Ishikawa (cell line): ENCODE measurements at regions not wholly inside any gene's neighbourhood (a gene's known extent, or its start where the extent isn't known, plus 50 kb on each side); places are given as distances from the start of the nearest gene placed in this dataset.

ENCODE experiments used
- CEBPB ChIP-seq: IDR thresholded peaks from 2 replicates; pipeline ENCODE4 v1.6.1; 2012
- CREB1 ChIP-seq: IDR thresholded peaks from 2 replicates; pipeline ENCODE4 v1.6.1; 2012; ENCODE audit warnings: low read depth
- EGR1 ChIP-seq: IDR thresholded peaks from 2 replicates; pipeline ENCODE4 v1.6.1; 2012
- EP300 ChIP-seq: IDR thresholded peaks from 2 replicates; pipeline ENCODE4 v1.6.1; 2012; ENCODE audit warnings: borderline replicate concordance
- FOXM1 ChIP-seq: IDR thresholded peaks from 2 replicates; pipeline ENCODE4 v1.6.1; 2012; ENCODE audit warnings: low read depth, borderline replicate concordance
- MAX ChIP-seq: IDR thresholded peaks from 2 replicates; pipeline ENCODE4 v1.6.1; 2012
- NFIC ChIP-seq: IDR thresholded peaks from 2 replicates; pipeline ENCODE4 v1.6.1; 2012
- RAD21 ChIP-seq: IDR thresholded peaks from 2 replicates; pipeline ENCODE4 v1.6.1; 2012; ENCODE audit warnings: low read depth
- REST ChIP-seq: IDR thresholded peaks from 2 replicates; pipeline ENCODE4 v1.6.1; 2012; ENCODE audit warnings: low read depth, mild to moderate bottlenecking
- TAF1 ChIP-seq: IDR thresholded peaks from 2 replicates; pipeline ENCODE4 v1.6.1; 2012; ENCODE audit warnings: low read depth, mild to moderate bottlenecking
- TCF12 ChIP-seq: IDR thresholded peaks from 2 replicates; pipeline ENCODE4 v1.6.1; 2012; ENCODE audit warnings: low read depth
- TEAD4 ChIP-seq: IDR thresholded peaks from 2 replicates; pipeline ENCODE4 v1.6.1; 2012
- USF1 ChIP-seq: IDR thresholded peaks from 2 replicates; pipeline ENCODE4 v1.6.1; 2012
- YY1 ChIP-seq: IDR thresholded peaks from 2 replicates; pipeline ENCODE4 v1.6.1; 2012; ENCODE audit warnings: low read depth
- ZBTB7A ChIP-seq: IDR thresholded peaks from 2 replicates; pipeline ENCODE4 v1.6.1; 2012; ENCODE audit warnings: low read depth

- TF ChIP-seq ZBTB7A, result no peak
- TF ChIP-seq NFIC, result no peak
- TF ChIP-seq TCF12, result no peak
- TF ChIP-seq EP300, result no peak
- no peak for TF ChIP-seq CEBPB
- TF ChIP-seq RAD21, result no peak
- no peak for TF ChIP-seq CREB1
- no peak for TF ChIP-seq TAF1
- no peak for TF ChIP-seq TEAD4
- TF ChIP-seq REST, result no peak
- no peak for TF ChIP-seq MAX
- TF ChIP-seq FOXM1, result no peak
- no peak for TF ChIP-seq YY1
- no peak for TF ChIP-seq EGR1
- TF ChIP-seq USF1, result no peak
Observed at GRCh38 chr18:42340423-42341009, 385.5 kb downstream of the PIK3C3 start.

- TF ChIP-seq NFIC (peak; percentile 60), TEAD4 (peak; percentile 71), EP300 (peak; percentile 78), FOXM1 (no peak), TCF12 (peak; percentile 72)
Observed at GRCh38 chr18:42341423-42341822, 386.4 kb downstream of the PIK3C3 start.

- TF ChIP-seq FOXM1, result no peak
- no peak for TF ChIP-seq TCF12
- no peak for TF ChIP-seq MAX
- TF ChIP-seq RAD21, result no peak
- TF ChIP-seq CEBPB, result no peak
- TF ChIP-seq EP300, result no peak
- TF ChIP-seq USF1, result no peak
Observed at GRCh38 chr18:42348722-42349121, 393.7 kb downstream of the PIK3C3 start.

GRCh38 chr18:42351455-42351854, 396.4 kb downstream of the PIK3C3 start:
- TF ChIP-seq MAX (no peak), REST (peak; percentile 80)

GRCh38 chr18:42360716-42361115, 405.7 kb downstream of the PIK3C3 start:
- TF ChIP-seq CREB1 (no peak), CEBPB (no peak), TCF12 (no peak), NFIC (no peak), REST (no peak), MAX (no peak), USF1 (no peak), TAF1 (no peak), RAD21 (no peak), FOXM1 (no peak), YY1 (no peak), EP300 (no peak), EGR1 (no peak), ZBTB7A (no peak), TEAD4 (no peak)
